Activated T-cell treated with anti-CD3 and anti-CD28 coated beads, Interleukin-2, amount 50 U/mL, for 72 hours (primary cell): ENCODE measurements at regions not wholly inside any gene's neighbourhood (a gene's known extent, or its start where the extent isn't known, plus 50 kb on each side); places are given as distances from the start of the nearest gene placed in this dataset.
"Not testable (repeated sequence)": the region's sequence is repeated elsewhere in the genome, so short reads cannot be mapped to it uniquely, and the experiment has no call there.

Experiments
- ATAC-seq, 2 donors: fragments of 150-1000 bp; cut with Tn5 transposase; replicated peaks in 1 of 2; 2 replicates each; pipeline ENCODE4 v1.10.0; 2021; ENCODE audit warnings: moderate library complexity in 2 of 2, mild to moderate bottlenecking in 1 of 2
- DNase-seq, 2 donors: peaks; one replicate each; pipeline ENCODE4 v3.0.0; 2021 to 2022; ENCODE audit warnings: mixed read lengths in 1 of 2
- H3K27ac Mint-ChIP-seq: one replicate; pipeline ENCODE4 v1.8.0; 2022; ENCODE audit warnings: mild to moderate bottlenecking, moderate library complexity, mixed read lengths
- H3K27me3 Mint-ChIP-seq: one replicate; pipeline ENCODE4 v1.8.0; 2022; ENCODE audit warnings: low read depth, mixed read lengths
- H3K36me3 Mint-ChIP-seq, 2 donors: one replicate each; pipeline ENCODE4 v1.8.0; 2022; ENCODE audit warnings: mixed read lengths in 2 of 2, mild to moderate bottlenecking in 1 of 2; ENCODE audit not compliant: insufficient read depth in 2 of 2
- H3K4me1 Mint-ChIP-seq: one replicate; pipeline ENCODE4 v1.8.0; 2022; ENCODE audit warnings: low read depth, mixed read lengths
- H3K4me3 Mint-ChIP-seq, 2 donors: one replicate each; pipeline ENCODE4 v1.8.0; 2022; ENCODE audit warnings: mild to moderate bottlenecking in 2 of 2, mixed read lengths in 2 of 2, moderate library complexity in 2 of 2
- H3K9me3 Mint-ChIP-seq, 2 donors: one replicate each; pipeline ENCODE4 v1.8.0; 2022; ENCODE audit warnings: mixed read lengths in 2 of 2

DNA sequence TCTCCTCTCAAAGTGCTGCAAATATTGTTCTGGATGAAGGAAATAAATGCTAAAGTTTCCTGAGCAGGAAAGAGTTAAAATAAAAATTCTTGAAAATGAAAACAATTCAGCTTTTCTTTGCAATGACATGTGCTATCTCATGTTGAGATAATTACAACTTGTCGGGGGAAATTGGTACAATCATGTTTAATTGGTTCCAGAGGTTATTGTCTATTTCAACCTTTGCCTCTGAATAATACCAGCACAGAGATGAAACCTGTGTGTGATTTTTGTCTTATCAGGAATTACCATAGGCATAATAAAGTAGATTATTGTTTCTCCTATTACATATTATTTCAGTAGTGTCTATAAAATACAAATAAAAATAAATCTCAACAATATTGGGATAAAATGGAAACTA, 305.0 kb downstream of the XPNPEP1 start:
- Mint-ChIP-seq H3K36me3 (peaks cover 0 to 1% of the 10 kb centered on the region in 2 donors), H3K4me3 (no peak overlapping the region), H3K27me3 (no peaks in the 10 kb centered on the region), H3K9me3 (peaks cover 0 to 2% of the 10 kb centered on the region in 2 donors), H3K4me1 (no peaks in the 10 kb centered on the region), H3K27ac (no peak overlapping the region)
- ATAC-seq (no peak), DNase-seq (no peak)

DNA sequence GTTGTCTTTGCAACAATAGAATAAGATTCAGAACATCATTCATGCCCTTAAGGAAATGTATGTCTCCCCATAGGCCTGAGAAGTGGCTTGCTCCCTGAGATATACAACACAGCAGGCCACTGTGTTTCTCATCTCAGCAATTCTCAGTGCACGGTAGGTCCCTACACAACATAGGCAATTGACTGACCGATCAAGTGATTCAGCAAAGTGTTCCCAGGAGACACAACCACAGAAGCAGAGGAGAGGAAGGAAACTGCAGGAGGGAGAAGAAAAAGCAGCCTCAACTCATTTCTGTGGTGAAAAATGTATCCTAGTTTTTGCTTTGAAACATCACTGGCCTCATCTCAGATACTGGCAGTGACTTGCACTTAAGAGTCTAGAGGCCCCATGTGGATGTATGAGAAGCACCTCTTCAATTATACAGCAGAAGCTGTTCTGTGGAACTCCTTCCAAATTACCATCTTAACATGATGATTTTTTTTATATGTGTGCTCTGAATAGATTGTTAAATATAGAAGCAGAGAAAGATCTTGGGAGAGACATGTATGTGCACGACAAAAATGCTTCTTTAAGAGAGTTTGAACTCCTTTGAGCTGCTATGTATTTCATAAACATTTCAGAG, 306.8 kb downstream of the XPNPEP1 start:
- peaks cover 0 to 2% of the 10 kb centered on the region in 2 donors for H3K9me3 Mint-ChIP-seq
- H3K4me3 Mint-ChIP-seq, result no peak overlapping the region
- ATAC-seq (no peak), DNase-seq (no peak)
- no peaks in the 10 kb centered on the region for H3K4me1 Mint-ChIP-seq
- H3K27me3 Mint-ChIP-seq, result no peaks in the 10 kb centered on the region
- peaks cover 0 to 2% of the 10 kb centered on the region in 2 donors for H3K36me3 Mint-ChIP-seq
- no peak overlapping the region for H3K27ac Mint-ChIP-seq

DNA sequence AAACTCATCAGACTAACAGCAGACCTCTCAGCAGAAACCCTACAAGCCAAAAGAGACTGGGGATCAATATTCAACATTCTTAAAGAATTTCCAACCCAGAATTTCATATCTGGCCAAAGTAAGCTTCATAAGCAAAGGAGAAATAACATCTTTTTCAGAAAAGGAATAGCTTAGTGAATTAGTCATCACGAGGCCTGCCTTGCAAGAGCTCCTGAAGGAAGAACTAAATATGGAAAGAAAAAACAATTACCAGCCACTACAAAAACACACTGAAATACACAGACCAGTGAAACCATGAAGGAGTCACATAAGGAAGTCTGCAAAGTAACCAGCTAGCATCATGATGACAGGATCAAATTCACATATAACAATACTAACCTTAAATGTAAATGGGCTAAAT, 328.0 kb downstream of the XPNPEP1 start:
- not testable (repeated sequence) for H3K4me3 Mint-ChIP-seq, ATAC-seq, H3K27ac Mint-ChIP-seq, H3K4me1 Mint-ChIP-seq, H3K36me3 Mint-ChIP-seq, H3K9me3 Mint-ChIP-seq, DNase-seq, H3K27me3 Mint-ChIP-seq

DNA sequence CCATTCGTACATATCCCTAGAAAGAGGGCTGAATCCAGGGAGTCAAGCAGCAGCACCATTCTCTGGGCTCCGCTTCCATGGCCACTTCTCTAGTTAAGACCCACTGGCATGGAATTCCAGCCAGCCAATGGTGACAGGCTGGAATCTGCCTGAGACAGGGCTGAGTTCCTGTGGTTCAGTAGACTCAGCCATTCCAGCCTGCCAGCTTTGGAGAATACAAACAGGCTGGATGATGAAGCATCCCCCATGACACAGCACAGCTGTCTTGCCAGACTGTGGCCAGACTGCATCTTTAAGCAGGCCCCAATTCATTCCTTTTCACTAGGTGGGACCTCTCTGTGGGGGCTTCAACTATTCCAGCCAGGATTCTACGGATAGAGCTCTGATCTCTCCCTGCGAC, 329.6 kb downstream of the XPNPEP1 start:
- H3K27ac Mint-ChIP-seq, result no peak overlapping the region
- DNase-seq (no peak), ATAC-seq (no peak)
- no peaks in the 10 kb centered on the region for H3K36me3 Mint-ChIP-seq
- peaks cover 2 to 4% of the 10 kb centered on the region in 2 donors for H3K9me3 Mint-ChIP-seq
- no peaks in the 10 kb centered on the region for H3K27me3 Mint-ChIP-seq
- H3K4me1 Mint-ChIP-seq, result no peaks in the 10 kb centered on the region
- H3K4me3 Mint-ChIP-seq, result no peak overlapping the region

DNA sequence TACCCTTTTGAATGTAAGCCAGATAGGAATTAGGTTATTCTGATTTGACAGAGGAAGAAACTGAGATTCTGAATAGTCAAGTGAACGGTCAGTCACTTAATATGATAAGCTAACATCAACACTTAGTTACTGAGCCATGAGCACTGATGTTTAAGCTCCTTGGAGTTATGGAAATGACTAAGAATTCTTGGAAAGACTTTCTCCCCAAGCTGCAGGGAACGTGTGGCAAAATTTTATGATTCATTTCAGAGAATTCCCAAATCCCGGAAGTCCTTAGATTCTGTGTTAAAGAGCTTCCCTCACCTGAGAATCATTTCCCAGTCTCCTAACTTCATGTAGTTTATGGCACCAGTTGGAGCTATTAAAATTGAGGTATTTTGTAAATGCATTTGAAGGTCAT, 330.9 kb downstream of the XPNPEP1 start:
- ATAC-seq, result no peak

DNA sequence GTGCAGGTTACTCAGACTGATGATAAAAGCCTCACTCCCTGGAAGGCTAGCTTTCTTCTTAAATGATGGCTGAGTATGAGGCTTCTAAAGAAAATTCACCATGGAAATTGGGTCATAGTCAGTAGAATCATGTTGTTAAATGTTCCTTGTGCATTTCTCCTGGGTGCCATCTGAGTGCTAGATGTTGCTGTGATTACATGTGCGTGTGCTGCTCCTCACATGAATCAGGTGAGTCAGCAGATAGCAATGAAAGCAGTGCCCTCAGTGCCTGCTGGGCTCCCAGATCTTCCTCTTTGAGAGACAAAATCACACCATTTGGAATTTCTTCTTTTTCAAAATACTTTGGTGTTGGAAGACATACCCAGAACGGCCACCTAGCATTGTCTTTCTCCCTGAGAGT, 331.7 kb downstream of the XPNPEP1 start:
- no peak for ATAC-seq
- no peaks in the 10 kb centered on the region for H3K36me3 Mint-ChIP-seq
- H3K4me1 Mint-ChIP-seq, result no peaks in the 10 kb centered on the region
- no peaks in the 10 kb centered on the region for H3K27me3 Mint-ChIP-seq
- no peak for DNase-seq
- no peak overlapping the region for H3K4me3 Mint-ChIP-seq
- peaks cover 1 to 4% of the 10 kb centered on the region in 2 donors for H3K9me3 Mint-ChIP-seq
- H3K27ac Mint-ChIP-seq, result no peak overlapping the region

More for the DNA sequence above, 330.9 kb downstream of the XPNPEP1 start:
- no peak for DNase-seq
- H3K36me3 Mint-ChIP-seq, result no peaks in the 10 kb centered on the region
- no peaks in the 10 kb centered on the region for H3K4me1 Mint-ChIP-seq
- H3K9me3 Mint-ChIP-seq, result peaks cover 1 to 4% of the 10 kb centered on the region in 2 donors
- H3K4me3 Mint-ChIP-seq, result no peak overlapping the region
- no peaks in the 10 kb centered on the region for H3K27me3 Mint-ChIP-seq
- no peak overlapping the region for H3K27ac Mint-ChIP-seq

DNA sequence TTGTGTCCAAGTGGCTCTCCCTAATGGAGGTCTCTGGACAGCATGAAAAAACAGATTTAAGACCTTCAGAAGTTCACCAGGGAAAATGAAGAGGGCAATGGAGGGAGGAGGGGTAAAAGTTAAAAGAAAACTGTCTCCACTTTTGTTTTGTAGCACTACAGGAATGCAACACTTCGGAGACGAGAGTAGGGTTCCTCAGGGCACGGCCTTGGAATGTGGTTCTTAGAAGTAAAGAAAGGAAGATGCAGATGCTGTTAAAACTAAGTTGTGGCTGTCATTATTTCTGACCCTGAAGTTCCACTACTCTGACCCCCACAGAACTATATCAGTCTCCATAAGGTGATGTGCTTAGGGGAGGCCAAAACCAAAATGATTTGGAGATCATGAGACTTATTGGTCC, 335.1 kb downstream of the XPNPEP1 start:
- H3K36me3 Mint-ChIP-seq, result no peaks in the 10 kb centered on the region
- ATAC-seq (no peak), DNase-seq (no peak)
- no peaks in the 10 kb centered on the region for H3K4me1 Mint-ChIP-seq
- H3K4me3 Mint-ChIP-seq, result no peak overlapping the region
- peaks cover 0 to 2% of the 10 kb centered on the region in 2 donors for H3K9me3 Mint-ChIP-seq
- H3K27me3 Mint-ChIP-seq, result no peaks in the 10 kb centered on the region
- H3K27ac Mint-ChIP-seq, result no peak overlapping the region

DNA sequence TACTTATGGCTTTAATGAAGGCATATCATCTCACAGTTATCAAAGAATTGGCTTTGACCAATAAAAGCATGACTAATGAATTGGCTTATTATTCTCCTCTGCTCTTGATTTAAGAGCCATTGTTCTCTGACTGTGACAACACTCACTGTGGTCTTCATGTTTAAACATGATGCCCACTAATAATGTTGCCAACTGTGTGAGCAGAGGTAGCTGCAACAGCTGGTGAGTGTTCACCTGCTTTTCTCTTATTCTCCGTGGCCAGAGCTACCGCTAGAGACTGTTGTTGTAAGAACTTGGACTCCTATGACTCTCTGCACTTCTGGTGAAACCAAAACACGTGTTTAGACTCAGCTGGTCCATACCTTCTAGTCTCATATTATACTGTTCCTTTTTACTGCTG, 335.9 kb downstream of the XPNPEP1 start:
- DNase-seq, result no peak
- ATAC-seq, result no peak
- H3K36me3 Mint-ChIP-seq, result no peaks in the 10 kb centered on the region
- H3K4me1 Mint-ChIP-seq, result no peaks in the 10 kb centered on the region
- H3K27me3 Mint-ChIP-seq, result no peaks in the 10 kb centered on the region
- H3K9me3 Mint-ChIP-seq, result peaks cover 0 to 2% of the 10 kb centered on the region in 2 donors
- H3K27ac Mint-ChIP-seq, result no peak overlapping the region
- H3K4me3 Mint-ChIP-seq, result no peak overlapping the region

DNA sequence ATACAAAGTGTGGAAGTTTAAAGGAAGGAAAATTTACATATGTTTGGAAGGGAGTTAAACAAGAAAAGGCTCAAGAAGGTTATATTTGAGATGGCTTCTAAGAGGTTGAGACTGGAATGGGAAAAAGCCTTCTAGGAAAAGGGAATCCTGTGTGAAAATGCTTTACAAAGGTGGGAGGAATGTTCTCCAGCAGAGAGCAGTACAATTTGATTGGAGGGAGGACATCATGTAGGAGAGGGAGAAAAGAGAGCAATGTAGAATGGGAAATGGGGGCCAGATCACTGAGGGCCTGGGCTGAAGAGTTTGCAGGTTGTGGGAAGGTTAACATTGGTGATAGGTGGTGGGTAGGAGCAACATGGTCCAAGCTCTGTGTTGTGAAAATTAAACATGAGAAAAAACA, 366.9 kb downstream of the XPNPEP1 start:
- Mint-ChIP-seq H3K4me1 (no peaks in the 10 kb centered on the region), H3K27me3 (no peaks in the 10 kb centered on the region), H3K27ac (no peak overlapping the region), H3K4me3 (no peak overlapping the region), H3K36me3 (no peaks in the 10 kb centered on the region), H3K9me3 (no peaks in the 10 kb centered on the region)
- no peak for ATAC-seq
- no peak for DNase-seq

DNA sequence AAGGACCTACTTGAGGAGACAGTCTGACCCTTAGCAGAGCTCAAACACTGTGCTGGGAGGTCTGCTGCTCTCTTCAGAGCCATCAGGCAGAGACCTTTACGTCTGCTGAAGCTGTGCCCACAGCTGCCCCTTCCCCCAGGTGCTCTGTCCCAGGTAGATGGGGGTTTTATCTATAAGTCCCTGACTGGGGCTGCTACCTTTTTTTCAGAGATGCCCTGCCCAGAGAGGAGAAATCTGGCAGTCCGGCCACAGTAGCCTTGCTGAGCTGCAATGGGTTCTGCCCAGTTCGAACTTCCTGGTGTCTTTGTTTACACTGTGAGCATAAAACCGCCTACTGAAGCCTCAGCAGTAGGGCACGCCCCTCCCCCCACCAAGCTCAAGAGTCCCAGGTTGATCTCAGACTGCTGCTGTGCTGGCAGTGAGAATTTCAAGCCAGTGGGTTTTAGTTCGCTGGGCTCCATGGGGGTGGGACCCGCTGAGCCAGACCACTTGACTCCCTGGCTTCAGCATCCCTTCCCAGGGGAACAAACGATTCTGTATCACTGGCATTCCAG, 381.2 kb downstream of the XPNPEP1 start:
- not testable (repeated sequence) for DNase-seq, H3K36me3 Mint-ChIP-seq, H3K9me3 Mint-ChIP-seq, H3K27ac Mint-ChIP-seq, H3K27me3 Mint-ChIP-seq, H3K4me1 Mint-ChIP-seq, H3K4me3 Mint-ChIP-seq, ATAC-seq

DNA sequence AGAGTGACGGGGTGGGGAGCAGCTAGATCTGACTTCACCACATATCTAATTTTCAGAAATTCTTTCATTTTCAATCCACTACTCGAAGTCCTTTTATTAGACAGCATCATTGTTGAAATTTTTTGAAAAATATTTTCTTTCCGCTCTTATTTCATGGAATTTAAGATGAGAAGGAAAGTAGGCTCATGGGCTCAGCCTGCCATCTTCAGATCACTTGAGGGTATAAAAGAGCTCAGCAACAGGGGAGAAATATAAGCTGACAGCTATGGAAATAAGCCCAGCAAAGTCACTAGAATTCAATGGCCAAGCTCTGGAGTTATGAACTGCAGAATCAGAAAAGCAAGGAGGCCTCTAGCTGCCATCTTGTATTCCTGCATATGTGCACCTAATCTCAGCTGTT, 389.1 kb downstream of the XPNPEP1 start:
- no peaks in the 10 kb centered on the region for H3K4me1 Mint-ChIP-seq
- H3K27me3 Mint-ChIP-seq, result no peaks in the 10 kb centered on the region
- no peak overlapping the region for H3K27ac Mint-ChIP-seq
- no peaks in the 10 kb centered on the region for H3K36me3 Mint-ChIP-seq
- DNase-seq (no peak), ATAC-seq (no peak)
- peaks cover 2 to 8% of the 10 kb centered on the region in 2 donors for H3K9me3 Mint-ChIP-seq
- H3K4me3 Mint-ChIP-seq, result no peak overlapping the region

DNA sequence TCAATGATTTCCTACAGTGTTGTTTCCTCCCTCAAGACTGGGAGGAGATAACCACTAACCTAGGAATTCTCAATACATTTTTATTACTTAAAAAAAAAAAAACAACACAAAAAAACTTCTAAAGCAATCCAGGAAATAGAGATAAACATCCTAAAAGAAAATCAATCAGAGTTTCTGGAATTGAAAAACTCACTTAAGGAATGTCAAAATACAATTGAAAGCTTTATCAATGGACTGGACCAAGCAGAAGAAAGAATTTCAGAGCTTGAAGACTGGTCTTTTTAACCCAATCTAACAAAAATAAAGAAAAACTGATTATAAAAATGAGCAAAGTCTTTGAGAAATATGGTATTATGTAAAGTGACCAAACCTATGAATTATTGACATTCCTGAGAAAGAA, 394.1 kb downstream of the XPNPEP1 start:
- H3K27me3 Mint-ChIP-seq, result no peaks in the 10 kb centered on the region
- H3K4me3 Mint-ChIP-seq, result no peak overlapping the region
- H3K9me3 Mint-ChIP-seq, result peaks cover 4 to 7% of the 10 kb centered on the region in 2 donors
- no peak for ATAC-seq
- peaks cover 0 to 3% of the 10 kb centered on the region in 2 donors for H3K36me3 Mint-ChIP-seq
- DNase-seq, result no peak
- no peak overlapping the region for H3K27ac Mint-ChIP-seq
- no peaks in the 10 kb centered on the region for H3K4me1 Mint-ChIP-seq

DNA sequence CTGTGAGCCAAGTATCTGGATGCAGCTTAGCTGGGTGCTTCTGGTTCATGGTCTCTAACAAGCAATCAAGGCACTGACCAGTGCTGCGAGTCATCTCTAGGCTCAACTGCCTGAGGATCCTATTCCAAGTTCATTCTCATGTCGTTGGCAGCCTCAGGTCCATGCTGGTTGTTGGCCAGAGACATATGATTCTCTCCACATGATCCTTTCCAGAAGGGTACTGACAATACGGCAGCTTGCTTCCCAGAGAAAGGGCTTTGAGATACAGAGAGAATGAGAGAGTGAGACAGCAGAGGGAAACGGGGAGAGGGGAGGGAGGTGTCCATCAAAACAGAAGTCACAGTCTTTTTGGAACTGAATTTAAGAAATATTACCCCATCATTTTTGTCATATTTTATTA, 405.6 kb downstream of the XPNPEP1 start:
- peaks cover 0 to 2% of the 10 kb centered on the region in 2 donors for H3K9me3 Mint-ChIP-seq
- no peak overlapping the region for H3K4me3 Mint-ChIP-seq
- H3K36me3 Mint-ChIP-seq, result no peaks in the 10 kb centered on the region
- no peak overlapping the region for H3K27ac Mint-ChIP-seq
- no peaks in the 10 kb centered on the region for H3K4me1 Mint-ChIP-seq
- H3K27me3 Mint-ChIP-seq, result no peaks in the 10 kb centered on the region
- ATAC-seq, result no peak
- no peak for DNase-seq

DNA sequence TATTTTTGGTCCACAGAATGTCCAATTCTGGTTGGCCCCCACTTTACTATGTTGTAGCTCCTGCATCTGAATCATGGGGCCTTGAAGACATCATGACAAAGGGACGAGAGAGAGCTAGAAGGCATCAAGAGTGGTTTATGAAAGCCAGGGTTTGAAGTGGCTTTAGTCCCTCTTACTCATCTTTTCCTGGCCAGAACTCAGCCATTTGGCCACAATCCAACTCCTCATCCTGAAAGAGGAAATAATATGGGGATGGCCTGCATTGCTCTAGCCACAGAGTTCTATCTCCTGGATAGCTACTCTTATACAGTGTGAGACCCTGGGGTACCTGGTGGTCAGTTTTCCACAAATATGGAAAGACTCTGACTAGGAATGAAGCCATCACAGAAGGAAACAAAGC, 418.9 kb downstream of the XPNPEP1 start:
- Mint-ChIP-seq H3K4me3 (no peak overlapping the region), H3K36me3 (no peaks in the 10 kb centered on the region), H3K9me3 (no peaks in the 10 kb centered on the region), H3K27me3 (no peaks in the 10 kb centered on the region), H3K27ac (no peak overlapping the region), H3K4me1 (no peaks in the 10 kb centered on the region)
- no peak for DNase-seq
- ATAC-seq, result no peak
